Activated CD4-positive, alpha-beta T cell treated with anti-CD3 and anti-CD28 coated beads, Interleukin-2, amount 50 U/mL, for 48 hours (primary cell): ENCODE measurements at regions not wholly inside any gene's neighbourhood (a gene's known extent, or its start where the extent isn't known, plus 50 kb on each side); places are given as distances from the start of the nearest gene placed in this dataset.
"Not testable (repeated sequence)": the region's sequence is repeated elsewhere in the genome, so short reads cannot be mapped to it uniquely, and the experiment has no call there.

Experiments
- DNase-seq, 2 experiments: peaks; one replicate each; pipeline ENCODE4 v3.0.0-alpha.2; 2020

DNA sequence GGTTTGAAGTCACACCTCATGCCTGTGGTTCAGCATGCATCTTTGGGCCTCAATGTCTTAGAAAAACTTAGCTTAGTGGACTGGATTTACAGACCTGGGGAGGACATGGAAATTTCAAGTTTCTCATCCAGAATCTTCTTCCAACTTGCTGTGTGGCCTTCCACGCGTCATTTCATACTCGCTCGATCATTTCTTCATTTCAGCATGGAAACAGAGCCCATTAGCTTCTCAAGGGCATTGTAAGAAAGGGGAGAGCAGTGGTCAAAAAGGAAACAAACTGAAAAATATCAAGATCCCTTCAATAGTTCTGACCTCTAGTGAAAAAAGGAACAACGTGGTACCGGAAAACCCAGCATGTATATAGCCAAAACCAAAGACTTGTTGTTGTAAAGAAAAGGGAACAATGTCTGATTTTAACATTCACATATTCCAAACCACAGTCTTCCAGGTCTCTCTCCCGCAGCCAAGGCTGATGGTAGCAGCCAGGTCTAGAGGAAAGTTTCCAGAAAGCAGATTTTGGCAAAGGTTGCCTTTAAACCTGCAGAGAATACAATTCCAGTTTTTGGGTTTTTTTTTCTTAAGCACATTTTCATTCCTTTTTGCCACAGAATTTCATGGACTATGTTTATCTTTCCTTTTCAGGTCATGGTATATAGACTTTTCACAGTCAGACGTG is 97.0 kb upstream of the CDC42BPA start:
- no peak for DNase-seq

DNA sequence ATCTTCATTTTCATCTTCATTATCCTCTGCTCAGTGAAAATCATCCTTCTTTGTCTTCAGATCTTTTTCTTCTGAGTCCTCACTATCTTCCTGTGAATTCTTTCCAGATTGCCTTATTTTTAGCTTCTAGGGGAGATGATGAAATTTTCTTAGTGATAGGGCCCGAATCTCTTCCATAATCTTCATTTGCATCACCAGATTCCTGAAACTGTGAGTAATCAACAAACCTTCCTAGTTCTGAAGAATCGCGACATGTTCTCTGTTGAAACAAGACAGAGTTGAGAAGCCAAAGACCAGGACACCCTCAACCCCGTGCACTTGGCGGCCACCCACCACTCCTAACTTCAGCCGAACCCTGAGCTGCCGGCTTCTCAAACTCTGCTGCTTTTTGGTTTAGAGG is 92.8 kb upstream of the CDC42BPA start:
- DNase-seq: no peak

- DNase-seq: not testable (repeated sequence)
Measured at GRCh38 chr1:227406332-227406731, 88.0 kb upstream of the CDC42BPA start.

DNA sequence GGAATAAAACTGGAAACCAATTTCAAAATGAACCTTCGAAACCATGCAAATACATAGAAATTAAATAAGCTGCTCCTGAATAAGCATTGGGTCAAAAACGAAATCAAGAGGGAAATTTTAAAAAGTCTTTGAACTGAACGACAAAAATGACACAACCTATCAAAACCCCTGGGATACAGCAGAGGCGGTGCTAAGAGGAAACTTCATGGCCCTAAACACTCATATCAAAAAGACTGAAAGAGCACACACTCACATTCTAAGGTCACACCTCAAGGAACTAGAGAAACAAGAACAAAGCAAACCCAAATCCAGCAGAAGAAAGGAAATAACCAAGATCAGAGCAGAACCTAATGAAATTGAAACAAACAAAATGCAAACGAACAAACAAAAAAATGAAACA is 85.2 kb upstream of the CDC42BPA start:
- no peak for DNase-seq

DNA sequence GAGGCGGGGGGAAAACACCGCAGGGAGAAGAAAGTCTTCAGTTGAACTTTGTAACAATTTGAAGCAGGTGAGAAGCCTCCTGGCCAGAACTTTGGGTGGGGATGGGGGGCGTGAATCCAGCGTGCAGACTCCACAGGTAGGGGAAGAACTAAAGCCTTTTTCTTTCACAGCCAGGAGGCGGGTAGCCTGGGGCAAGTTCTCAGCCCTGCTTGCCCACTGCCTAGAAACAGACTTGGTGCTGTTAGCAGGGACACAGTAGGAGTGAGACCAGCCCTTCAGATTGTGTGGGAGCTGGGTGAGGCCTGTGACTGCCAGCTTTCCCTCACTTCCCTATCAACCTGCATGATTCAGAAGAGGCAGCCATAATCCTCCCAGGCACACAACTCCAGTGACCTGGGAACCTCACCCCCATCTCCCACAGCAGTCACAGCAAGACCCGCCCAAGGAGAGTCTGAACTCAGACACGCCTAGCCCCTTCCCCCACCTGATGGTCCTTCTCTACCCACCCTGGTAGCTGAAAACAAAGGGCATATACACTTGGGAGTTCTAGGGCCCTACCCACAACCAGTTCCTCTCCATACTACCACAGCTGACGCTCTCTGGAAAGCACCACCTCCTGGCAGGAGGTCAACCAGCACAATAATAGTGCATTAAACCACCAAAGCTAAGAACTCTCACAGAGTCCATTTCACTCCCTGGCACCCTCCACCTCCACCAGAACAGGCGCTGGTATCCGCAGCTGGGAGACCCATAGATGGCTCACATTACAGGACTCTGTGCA is 83.5 kb upstream of the CDC42BPA start:
- no peak for DNase-seq

GRCh38 chr1:227399152-227399730 is 80.9 kb upstream of the CDC42BPA start:
- no peak for DNase-seq

- DNase-seq: no peak
Measured at GRCh38 chr1:227397354-227397978, 79.2 kb upstream of the CDC42BPA start.

DNA sequence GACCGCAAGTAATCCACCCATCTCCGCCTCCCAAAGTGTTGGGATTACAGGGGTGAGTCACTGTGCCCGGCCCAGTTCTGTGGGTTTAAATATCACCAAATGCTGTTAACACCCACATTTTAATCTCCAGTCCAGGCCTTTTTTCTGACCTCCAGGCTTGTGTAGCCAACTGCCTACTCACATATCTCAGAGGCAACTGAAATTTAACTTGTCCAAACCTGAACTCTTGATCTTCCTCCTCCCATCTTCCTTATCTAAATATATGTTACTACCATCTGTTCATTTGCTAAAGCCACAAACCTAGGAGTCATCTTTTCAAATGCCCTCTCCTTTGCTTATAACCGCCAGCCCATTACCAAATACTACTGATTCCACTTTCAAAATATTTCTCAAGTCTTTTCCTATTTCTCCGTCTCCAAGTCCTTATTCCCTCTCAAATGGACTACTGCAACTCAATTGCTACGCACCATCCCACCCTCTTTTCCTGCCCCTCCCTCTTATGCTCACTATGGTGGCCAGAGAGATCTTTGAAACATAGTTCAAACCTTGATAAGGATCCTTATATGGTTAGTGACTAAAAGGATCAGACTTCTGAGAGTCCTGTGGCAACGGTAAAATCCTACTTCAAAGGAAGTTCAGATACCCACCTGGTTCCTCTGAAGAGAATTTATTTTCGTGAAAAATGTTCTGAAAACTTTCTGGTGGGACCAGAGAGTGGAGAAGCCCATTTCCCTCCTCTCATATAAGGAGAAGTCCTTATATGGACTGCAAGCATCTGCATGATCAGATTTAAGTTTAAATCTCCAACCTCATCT is 78.5 kb upstream of the CDC42BPA start:
- DNase-seq: no peak

- DNase-seq: no peak
Measured at GRCh38 chr1:227395426-227396028, 77.2 kb upstream of the CDC42BPA start.

DNA sequence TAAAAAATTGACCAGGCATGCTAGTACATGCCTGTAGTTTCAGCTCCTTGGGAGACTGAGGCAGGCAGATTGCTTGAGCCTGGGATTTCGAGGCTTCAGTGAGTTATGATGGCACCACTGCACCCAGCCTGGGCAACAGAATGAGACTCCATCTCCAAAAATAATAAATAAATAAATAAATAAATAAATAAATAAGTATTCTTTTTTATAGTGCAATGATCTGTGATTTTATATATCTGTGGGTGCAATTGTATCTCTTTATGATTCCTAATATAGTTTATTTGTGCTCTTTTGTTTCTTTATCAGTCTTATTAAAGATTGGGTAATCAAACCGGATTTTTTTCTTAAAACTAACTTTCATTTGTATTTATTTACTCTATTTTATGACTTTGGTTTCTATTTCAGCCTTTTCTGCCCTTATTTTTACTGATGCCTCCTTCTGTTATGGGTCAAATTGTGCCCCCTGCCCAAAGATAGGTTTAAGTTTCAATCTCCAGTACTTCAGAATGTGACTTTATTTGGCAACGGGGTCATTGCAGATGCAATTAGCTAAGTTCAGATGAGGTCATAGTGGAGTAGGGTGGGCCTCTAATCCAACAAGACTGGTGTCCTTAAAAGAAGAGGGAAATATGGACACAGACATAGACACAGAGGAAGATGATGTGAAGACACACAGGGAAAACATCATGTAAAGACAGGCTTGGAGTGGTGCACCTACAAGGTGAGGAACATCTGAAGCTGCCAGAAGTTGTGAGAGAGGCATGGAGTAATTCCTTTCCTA is 74.9 kb upstream of the CDC42BPA start:
- no peak for DNase-seq

GRCh38 chr1:227391879-227392278 is 73.6 kb upstream of the CDC42BPA start:
- DNase-seq: no peak

DNA sequence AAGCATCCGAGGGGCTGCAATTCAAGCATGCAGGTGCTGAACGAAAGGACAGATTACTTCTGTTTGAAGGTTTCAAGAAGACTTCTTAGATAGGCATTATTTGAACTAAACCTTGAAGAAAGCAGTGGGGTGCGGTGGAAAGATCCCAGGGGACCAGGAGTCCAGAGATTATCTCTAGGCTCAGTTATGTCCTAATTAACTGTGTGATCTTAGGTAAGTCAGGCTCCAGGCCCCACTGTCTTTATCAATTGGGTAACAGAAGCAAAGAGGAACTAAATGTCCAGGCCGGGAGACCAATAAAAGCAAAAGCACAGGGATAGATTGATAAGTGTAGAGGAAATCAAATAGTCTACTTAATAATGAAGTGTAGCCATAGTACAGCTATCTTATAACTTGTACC is 72.9 kb upstream of the CDC42BPA start:
- no peak for DNase-seq

DNA sequence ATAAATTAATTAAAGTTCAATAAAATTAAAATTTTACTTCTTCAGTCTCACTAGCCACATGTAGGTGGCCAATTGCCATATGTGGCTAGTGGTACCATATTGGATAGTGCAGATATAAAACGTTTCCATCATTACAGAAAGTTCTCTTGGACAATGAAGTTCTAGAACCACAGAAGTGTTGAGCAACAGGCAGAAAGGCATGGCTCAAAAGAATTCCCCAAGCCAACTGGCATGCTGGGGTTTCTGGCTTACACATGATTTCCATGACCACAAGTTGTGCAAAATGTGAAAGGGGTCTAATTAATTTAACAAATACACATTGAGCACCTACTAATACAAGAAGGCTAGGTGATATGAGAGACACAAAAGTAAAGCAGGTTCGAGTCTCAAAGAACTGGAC is 72.2 kb upstream of the CDC42BPA start:
- no peak for DNase-seq

- no peak for DNase-seq
Measured at GRCh38 chr1:227388214-227389168, 70.2 kb upstream of the CDC42BPA start.

DNA sequence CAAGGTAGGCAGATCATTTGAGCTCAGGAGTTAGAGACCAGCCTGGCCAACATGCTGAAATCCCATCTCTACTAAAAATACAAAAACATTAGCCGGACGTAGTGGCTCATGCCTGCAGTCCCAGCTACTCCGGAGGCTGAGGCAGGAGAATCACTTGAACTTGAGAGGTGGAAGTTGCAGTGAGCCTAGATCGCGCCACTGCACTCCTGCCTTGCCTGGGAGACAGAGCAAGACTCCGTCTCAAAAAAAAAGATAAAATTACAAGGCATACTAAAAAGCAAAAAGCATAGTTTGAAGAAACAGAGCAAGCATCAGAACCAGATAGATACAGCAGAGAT is 61.2 kb upstream of the CDC42BPA start:
- DNase-seq: no peak

DNA sequence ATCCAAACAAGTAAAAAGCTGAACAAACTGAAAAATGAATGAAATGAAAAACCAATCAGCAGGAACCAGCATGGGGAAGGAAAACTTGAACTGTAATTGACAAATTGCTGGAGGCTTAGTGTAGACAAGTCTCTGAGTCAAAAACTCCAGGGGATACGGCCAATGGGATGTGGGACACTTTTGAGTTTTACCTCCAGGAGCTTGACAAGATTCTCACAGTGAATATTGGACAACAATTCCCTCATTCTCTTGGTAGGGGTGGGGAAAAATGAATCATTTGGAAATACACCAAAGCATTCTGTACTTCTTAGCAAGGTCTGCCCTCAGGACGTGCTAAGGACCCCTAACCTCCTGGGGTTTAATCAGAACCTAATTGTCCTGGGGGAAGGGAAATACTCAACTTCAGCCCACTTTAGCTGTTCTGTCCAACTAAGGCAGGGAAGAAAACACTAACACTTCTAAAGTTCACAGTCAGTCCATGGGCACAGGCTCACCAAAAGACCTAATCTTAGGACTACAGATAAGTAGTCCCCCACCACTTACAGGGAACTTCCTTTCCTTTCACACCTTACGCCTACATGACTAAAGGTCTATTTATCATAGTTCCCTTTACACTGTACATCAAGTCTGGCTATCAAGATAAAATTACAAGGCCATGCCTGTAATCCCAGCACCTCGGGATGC is 60.7 kb upstream of the CDC42BPA start:
- DNase-seq: no peak

GRCh38 chr1:227378181-227378580 is 59.9 kb upstream of the CDC42BPA start:
- DNase-seq: no peak

GRCh38 chr1:227374846-227375245 is 56.6 kb upstream of the CDC42BPA start:
- no peak for DNase-seq

GRCh38 chr1:227372726-227373130 is 54.4 kb upstream of the CDC42BPA start:
- DNase-seq: no peak
